Spleen (tissue), 7 donors: ENCODE measurements at regions not wholly inside any gene's neighbourhood (a gene's known extent, or its start where the extent isn't known, plus 50 kb on each side); places are given as distances from the start of the nearest gene placed in this dataset.

Experiments used
- CTCF ChIP-seq, 11 experiments: fragments of 200-600 bp in 7 of 11; fragments of 450-650 bp in 4 of 11; sonication (generic) in 4 of 11; IDR thresholded peaks in 8 of 11; conservative IDR thresholded peaks in 3 of 11; 1 replicate in 7 of 11; 2 replicates in 4 of 11; pipeline versions ENCODE4 v1.4.0 to v1.8.0; 2016 to 2021; ENCODE audit warnings: antibody characterized with exemption in 11 of 11, inconsistent platforms in 4 of 11, mild to moderate bottlenecking in 1 of 11
- POLR2A ChIP-seq, 3 donors: fragments of 450-650 bp; IDR thresholded peaks; one replicate each; pipeline ENCODE4 v1.5.1; 2017; ENCODE audit warnings: antibody characterized with exemption in 3 of 3, mild to moderate bottlenecking in 1 of 3
- POLR2AphosphoS5 ChIP-seq, 3 donors: sonication (generic); formaldehyde crosslinking; IDR thresholded peaks; one replicate each; pipeline ENCODE4 v1.5.1; 2017; ENCODE audit warnings: antibody characterized with exemption in 3 of 3
- donor health status: DM: no; HTN: no; CAD: no; lungs with moderate emphysema.
- donor health status: DM: no; HTN: no; CAD: no.
- donor health status: DM: no; HTN: no; CAD: no.

DNA sequence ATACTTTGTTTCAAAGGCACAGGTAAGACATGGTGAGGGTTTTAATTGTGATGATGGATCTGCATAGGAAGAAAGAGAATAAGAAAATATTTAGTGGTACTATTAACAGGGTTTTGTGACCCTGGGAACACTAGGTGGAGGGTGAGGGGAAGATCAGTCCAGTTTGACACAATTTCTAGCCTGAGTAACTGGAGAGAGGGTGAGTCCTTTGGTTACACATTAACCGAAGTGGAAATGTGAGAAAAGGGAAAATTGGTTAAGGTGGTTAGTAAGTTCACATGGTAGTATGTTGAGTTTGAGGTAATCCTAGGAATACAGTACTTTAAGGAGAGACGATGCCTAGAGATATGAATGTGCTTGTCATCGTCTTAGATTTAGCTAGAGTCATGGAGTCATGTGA is 54.8 kb upstream of the POU3F2 start:
- TF ChIP-seq CTCF (IDR thresholded peaks at IDR 0.05 in 8 of 11, conservative IDR thresholded peaks at IDR 0.05 in 3 of 11), result no peak
- no peak for TF ChIP-seq POLR2AphosphoS5 (IDR thresholded peaks at IDR 0.05)
- no peak for TF ChIP-seq POLR2A (IDR thresholded peaks at IDR 0.05)
